SH-SY5Y (cell line): ENCODE measurements at regions not wholly inside any gene's neighbourhood (a gene's known extent, or its start where the extent isn't known, plus 50 kb on each side); places are given as distances from the start of the nearest gene placed in this dataset.

Experiments
- GATA2 ChIP-seq: IDR thresholded peaks from 2 replicates; pipeline ENCODE4 v1.6.1; 2011; ENCODE audit warnings: mild to moderate bottlenecking, low read depth, low read length
- GATA3 ChIP-seq: IDR thresholded peaks from 2 replicates; pipeline ENCODE4 v1.6.1; 2011; ENCODE audit warnings: low read depth, mild to moderate bottlenecking, low read length, moderate library complexity

- TF ChIP-seq GATA3 = no peak
- no peak for TF ChIP-seq GATA2
Measured at GRCh38 chr10:20988357-20988983, 91.4 kb upstream of the NEBL start.

- TF ChIP-seq GATA3 (no peak), GATA2 (no peak)
Measured at GRCh38 chr10:20986049-20986448, 88.9 kb upstream of the NEBL start.

GRCh38 chr10:20984662-20985061 is 87.6 kb upstream of the NEBL start:
- TF ChIP-seq GATA3 (no peak), GATA2 (no peak)

- no peak for TF ChIP-seq GATA3
- TF ChIP-seq GATA2 = no peak
Measured at GRCh38 chr10:20981419-20981953, 84.4 kb upstream of the NEBL start.

- no peak for TF ChIP-seq GATA2
- no peak for TF ChIP-seq GATA3
Measured at GRCh38 chr10:20978617-20979016, 81.5 kb upstream of the NEBL start.

GRCh38 chr10:20977300-20977699 is 80.2 kb upstream of the NEBL start:
- no peak for TF ChIP-seq GATA3
- no peak for TF ChIP-seq GATA2

GRCh38 chr10:20976891-20977290 is 79.8 kb upstream of the NEBL start:
- TF ChIP-seq GATA2 (no peak), GATA3 (no peak)

- TF ChIP-seq GATA3 (no peak), GATA2 (no peak)
Measured at GRCh38 chr10:20976390-20976789, 79.3 kb upstream of the NEBL start.

- no peak for TF ChIP-seq GATA3
- TF ChIP-seq GATA2 = no peak
Measured at GRCh38 chr10:20975236-20975635, 78.1 kb upstream of the NEBL start.

- TF ChIP-seq GATA2 (no peak), GATA3 (no peak)
Measured at GRCh38 chr10:20972925-20973324, 75.8 kb upstream of the NEBL start.

- TF ChIP-seq GATA2 (no peak), GATA3 (no peak)
Measured at GRCh38 chr10:20971901-20972300, 74.8 kb upstream of the NEBL start.

- no peak for TF ChIP-seq GATA3
- TF ChIP-seq GATA2 = no peak
Measured at GRCh38 chr10:20970708-20971107, 73.6 kb upstream of the NEBL start.

- TF ChIP-seq GATA3 = no peak
- TF ChIP-seq GATA2 = no peak
Measured at GRCh38 chr10:20970044-20970443, 72.9 kb upstream of the NEBL start.

GRCh38 chr10:20966426-20966825 is 69.3 kb upstream of the NEBL start:
- TF ChIP-seq GATA3 = no peak
- TF ChIP-seq GATA2 = no peak

GRCh38 chr10:20963721-20964595 is 66.8 kb upstream of the NEBL start:
- no peak for TF ChIP-seq GATA3
- no peak for TF ChIP-seq GATA2
